HS-5 (cell line): ENCODE measurements at regions not wholly inside any gene's neighbourhood (a gene's known extent, or its start where the extent isn't known, plus 50 kb on each side); places are given as distances from the start of the nearest gene placed in this dataset.
A peak's percentile ranks its signal among the peaks of the same experiment; 100 is the strongest.
"Not testable (repeated sequence)": the region's sequence is repeated elsewhere in the genome, so short reads cannot be mapped to it uniquely, and the experiment has no call there.

Experiments
- DNase-seq: peaks from one replicate; pipeline ENCODE4 v3.0.0-alpha.2; 2012; ENCODE audit warnings: low read depth

DNA sequence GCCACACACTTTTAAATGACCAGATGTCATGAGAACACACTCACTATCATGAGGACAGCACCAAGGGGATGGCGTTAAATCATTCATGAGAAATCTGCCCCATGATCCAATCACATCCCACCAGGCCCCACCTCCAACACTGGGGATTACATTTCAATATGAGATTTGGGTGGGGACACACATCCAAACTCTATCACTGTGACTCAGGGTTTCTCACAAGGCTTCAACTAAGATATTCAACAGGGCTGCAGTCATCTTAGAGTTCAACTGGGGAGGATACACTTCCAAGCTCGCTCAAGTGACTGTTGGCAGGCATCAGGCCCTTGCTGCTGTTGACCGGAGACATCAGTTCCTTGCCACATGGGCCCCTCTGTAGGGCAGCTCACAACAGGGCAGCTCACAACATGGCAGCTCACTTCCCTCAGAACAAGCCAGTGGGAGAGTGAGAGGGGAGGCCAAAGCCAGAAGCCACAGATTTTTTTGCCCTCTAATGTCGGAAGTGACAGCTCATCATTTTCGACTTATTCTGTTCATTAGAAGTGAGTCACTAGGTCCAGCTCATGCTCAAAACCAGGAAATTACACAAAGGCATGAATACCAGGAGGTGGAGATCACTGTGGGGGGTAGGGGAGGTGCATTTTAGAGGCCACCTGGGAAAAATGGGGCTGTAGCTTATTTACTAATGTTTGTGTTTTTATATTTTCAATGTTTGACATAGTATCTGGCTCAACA, 50.8 kb upstream of the PTHLH start:
- peak; percentile 92 for DNase-seq

DNA sequence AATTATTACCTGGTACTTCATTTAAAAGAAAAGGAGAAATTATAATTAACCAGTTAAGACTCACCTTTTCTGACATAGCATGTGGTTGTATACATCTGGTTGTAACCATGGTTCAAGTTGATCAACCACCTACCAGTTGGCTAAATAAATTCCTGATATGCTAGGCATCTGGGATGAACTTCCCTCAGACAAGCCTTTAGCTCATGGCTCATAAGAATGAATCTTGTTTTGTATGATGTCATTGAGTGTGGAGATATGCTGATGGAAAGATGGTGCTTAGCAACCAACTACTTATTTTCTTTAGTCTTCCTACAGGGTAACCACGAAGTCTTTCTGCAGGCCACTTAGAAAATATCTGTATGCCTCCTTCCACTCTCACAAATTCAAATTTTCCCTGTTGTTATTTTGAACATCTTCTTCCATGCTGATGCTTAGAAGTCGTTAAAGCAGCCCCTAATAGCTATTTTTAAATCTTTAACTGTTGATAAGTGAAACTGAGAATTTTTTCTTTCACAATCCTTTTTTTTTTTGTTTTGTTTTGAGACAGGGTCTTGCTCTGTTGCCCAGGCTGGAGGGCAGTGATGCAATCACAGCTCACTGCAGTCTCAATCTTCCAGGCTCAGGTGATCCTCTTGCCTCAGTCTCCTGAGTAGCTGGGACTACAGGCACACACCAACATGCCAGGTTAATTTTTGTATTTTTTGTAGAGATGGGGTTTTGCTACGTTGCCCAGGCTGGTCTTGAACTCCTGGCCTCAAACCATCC, 51.9 kb upstream of the PTHLH start:
- peak; percentile 56 for DNase-seq

DNA sequence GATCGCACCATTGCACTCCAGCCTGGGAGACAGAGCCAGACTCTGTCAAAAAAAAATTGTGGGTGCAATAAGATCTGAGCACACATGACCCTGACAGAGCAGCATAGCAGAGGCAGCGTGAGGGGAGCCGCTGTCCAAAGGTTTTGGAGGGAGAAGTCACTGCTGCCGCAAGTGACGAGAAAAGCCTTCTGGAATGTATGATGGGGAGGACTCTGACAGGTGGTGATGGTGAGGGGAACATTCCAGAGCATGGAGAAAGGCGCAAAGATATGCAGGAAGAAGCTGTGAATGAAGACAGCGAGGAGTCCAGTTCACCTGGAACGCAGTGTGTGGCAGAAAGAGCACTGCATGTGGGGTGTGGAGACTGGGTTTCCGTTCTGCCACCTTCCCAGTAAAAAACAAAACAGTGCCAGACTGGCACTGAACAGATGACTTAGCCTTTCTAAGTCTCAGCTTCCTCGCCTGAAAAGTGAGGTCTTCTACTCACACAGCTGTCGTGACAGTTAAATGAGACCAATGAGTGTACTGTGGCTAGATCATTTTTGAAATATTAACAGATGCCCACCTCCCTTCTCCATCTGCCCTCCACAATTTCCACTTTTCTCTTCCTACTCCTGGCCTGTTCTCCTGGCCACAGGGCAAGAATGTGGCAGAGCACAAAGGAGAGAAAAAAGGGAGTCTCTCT, 53.4 kb upstream of the PTHLH start:
- no peak for DNase-seq

DNA sequence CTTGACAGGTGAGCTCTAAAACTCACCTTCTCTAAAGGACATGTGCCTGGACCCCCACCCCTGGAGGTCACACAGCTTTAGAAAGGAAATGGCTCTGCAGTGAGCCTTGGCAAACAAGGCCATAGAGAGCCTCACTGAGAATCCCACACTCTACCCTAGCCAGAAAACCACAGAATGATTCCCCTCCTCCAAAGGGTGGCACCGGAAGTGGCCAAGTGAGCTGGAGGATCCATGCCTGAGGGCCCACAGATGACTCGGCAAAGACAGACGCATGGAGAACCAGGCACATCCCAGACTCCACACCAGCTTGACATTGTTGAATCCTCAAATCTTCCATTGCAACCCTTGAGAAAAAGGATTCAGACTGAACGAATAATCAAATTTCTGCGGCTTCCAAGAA, 54.2 kb upstream of the PTHLH start:
- DNase-seq = no peak

DNA sequence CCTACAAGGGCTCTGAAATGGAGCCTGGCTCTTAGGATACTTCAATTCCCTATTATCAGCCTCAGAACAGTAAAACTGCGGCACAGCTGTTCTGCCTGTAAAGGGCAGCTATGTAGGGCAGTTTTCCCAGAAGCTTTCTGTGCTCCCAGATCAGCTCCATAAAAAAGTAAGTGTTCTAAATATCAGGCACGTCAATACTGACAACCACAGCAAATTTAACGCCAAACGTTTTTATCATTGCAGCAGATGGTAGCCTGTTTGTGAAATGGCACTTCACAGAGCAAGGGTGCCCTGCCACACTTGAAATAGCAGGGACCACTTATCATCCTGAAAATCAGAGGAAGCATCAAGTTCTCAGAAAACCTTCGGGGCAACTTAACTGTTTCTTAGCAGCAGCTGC, 54.8 kb upstream of the PTHLH start:
- DNase-seq = no peak

DNA sequence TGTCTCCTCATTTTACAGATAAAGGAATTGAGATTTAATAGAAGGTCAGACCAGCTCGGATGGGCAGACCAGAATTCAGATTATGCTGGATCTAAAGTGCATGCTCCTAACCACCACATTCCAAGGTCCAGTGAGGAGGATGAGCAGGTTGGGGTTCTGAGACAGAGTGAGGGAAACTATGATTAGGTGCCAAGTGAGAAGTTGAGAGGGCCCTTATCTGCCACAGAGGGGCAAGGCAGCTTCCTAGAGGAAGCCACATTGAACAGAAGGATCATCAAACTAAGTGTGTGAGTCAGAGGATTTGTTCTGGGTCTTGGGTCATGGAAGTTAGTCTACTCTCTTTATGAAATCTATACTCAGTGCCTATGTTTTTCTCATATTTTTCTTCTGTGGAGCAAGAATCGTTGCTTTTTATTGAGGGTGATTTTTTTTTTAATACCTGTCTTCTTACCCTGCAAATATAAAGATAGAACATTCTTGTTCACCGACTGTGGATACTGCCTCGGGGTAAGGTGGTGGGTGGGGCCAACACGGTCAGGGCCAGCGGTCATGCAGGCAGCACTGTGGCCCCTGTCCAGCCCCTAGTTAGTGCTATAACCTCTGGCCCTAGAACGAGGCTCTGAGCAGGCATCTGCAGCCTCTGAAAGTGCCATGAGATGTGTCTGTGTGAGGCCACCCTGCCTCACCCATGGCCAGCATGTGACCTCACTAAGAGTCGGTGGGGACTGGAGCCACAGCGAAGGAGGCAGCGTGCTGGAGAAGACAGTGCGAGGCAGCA, 55.6 kb upstream of the PTHLH start:
- DNase-seq = no peak

DNA sequence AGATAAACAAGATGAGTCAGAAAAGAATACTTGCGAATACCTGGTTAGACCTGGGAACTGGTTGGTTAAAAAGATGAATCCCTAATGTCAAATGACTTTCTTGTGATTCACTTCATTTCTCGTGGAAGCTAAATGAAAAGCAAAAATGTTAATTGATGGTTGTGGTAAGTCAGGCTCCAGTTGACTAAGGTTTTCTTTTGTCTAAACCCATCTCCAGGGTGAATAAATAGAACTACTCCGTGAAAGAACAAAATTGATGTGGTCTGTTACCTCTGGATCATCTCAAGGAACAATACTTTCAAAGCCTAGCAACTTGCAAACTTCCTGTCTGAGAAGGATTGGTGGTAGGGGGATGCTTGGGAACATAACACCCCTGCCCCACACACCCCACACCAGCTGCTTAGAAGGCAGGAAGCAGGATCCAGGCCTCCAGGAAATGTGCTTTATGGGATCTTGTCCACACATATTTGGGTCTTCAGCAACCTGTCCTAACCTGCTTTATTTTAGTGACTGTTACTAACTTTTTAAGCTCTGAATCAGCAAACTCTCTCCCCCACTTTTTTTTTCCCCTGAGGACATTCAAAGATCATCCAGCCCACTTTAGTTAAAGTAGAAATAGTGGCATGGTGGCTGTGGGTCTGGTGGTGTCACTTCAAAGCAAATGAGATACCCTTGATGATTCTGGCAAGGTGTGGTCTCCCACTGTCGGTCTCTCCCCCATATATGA, 60.4 kb upstream of the PTHLH start:
- DNase-seq = no peak

DNA sequence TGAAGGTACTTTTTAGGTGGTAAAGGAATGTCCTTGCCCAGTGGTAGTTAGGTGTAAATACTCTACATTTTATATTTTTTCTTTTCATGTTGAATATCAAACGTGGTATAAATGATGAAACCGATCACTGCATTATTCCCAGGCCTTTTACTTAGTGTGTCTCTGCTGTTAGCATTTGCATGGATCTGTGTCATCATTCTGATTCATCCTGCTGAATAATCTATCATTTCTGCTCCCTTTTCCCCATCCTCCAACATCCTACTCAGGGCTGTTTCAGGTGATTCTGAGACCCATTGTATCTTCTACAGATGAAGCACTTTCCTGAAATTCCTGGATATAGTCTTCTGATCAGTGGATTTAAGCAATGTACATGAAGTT, 61.0 kb upstream of the PTHLH start:
- DNase-seq = peak; percentile 48

DNA sequence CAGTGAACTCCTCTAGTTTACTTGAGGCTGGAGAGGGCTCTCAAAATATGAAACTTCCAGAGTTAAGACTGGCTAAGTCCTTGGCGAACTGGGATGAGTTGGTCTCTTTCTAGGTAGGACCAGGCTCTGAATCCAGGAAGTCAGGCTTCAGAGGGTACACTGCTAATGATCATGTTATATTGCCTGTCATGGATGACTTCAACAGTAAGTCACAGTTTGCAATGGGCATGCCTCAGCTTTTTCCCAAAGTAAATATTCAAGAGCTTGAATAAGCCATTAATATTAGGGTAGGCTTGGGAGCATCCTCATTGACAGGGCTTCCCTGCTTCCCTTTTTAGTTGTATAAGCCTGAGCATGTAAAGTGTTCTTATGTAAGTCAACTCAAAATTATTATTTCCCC, 61.7 kb upstream of the PTHLH start:
- no peak for DNase-seq

DNA sequence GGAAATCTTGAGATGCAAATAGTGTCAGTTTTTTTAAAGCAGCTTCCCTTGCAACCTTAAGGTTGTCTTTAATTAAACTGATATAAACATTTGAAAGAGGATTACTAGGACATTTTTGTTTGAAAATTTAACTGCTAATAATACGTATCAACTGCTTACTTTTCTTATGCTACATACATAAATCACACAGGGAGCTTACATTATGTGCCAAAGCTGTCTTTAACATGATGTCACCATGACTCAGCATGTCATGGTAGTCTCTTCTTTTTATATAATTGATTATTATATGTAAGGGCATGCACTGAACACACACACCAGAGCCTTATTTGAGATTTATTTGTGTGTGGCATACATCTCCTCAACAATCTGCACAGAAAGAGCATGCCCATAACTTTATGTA, 63.0 kb upstream of the PTHLH start:
- DNase-seq = peak; percentile 54

DNA sequence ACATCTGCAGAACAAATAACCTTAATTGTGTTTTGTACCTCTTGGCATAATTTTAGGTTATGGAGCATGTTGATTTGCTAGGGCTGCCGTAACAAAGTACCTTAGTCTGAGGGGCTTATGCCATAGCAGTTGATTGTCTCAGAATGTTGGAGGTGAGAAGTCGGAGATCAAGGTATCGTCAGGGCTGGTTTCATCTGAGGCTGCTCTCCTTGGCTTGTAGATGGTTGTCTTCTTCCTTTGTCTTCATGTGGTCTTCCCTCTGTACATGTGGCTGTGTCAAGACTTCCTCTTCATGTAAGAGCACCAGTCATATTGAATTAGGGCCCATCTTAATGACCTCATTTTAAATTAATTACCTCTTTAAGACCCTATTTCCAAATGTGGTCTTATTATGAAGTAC, 64.4 kb upstream of the PTHLH start:
- DNase-seq = no peak

DNA sequence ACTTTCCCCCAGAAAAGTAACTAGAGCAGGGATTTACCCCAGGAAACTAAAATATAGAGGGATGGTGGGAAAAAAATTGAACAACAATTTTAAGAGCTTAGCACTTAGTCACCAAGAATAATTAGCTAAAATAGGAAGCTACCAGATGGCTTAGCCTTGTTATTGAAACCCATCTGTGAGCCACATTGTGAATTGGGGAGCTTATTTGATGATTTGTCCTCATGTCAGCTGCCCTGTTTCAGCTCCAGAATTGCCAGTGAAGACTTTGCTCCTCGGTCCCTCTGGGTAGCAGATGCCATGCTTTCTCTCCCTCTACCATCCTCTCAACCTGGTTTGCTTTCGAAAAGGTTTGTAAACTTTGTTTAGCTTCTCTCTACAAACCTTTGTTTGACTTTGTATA, 67.7 kb upstream of the PTHLH start:
- DNase-seq = no peak

DNA sequence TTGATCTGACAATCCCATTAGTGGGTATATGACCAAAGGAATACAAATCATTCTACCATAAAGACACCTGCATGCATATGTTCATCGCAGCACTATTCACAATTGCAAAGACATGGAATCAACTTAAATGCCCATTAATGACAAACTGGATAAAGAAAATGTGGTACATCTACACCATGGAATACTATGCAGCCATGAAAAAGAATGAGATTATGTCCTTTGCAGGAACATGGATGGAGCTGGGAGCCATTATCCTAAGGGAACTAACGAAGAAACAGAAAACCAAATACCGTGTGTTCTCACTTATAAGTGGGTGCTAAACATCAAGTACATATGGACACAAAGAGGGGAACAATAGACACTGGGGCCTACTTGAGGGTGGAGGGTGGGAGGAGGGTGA, 74.1 kb upstream of the PTHLH start:
- DNase-seq = not testable (repeated sequence)

DNA sequence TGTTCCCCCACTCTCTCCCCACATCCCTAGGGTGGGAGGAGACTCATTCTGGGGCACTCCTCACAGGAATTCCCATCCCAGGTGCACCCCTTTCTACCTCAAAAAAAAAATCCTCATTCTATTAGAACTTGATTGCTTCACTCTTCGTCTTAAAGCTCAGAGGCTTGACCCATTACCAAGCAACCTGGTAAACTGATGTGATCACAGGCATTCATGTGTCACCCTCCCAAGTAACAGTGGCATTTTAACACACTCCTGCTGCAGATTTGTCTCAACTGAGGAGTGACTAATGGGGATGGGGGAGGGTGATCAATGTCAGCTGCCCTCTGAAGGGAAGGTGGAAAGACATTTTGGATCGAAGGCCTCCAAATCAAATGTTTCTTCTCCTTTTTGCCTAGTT, 78.1 kb upstream of the PTHLH start:
- no peak for DNase-seq

DNA sequence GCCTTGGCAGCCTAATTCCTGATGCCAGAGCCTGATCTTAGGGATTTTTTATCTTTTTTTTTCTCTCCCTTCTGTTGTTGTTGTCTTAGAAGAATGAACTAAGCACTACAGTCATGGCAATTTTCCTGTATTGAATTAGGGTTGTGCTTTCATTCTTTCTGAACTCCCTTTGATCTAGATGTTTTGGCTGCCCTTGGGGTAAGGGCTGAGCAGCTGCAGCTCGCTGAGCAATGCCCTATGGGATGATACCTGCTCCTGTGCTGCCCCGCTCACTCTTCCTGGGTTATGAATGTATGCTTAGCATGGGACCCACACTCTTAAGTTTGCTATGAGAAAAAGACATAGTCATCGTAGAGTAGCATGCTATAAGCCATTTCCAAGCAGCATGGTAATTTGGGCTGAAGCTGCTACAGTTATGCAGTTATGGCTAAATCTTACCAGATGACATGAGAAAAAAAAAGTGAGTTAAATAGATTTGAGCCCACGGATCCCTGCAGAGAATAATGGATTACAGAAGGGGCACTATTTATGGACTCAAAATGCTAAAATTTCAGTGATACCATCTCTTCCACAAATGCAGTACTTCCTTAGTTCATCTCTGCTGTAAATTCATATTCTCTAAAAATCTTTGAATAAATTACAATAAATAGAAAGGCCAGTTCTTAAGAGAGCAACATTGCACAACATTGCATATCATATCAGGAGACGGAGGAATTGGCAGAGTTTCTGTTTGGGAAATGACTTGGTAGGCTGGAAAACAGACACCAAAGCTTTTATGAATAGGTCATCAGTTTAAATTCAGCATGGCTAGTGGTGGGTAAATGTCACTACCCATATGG, 79.2 kb upstream of the PTHLH start:
- no peak for DNase-seq

DNA sequence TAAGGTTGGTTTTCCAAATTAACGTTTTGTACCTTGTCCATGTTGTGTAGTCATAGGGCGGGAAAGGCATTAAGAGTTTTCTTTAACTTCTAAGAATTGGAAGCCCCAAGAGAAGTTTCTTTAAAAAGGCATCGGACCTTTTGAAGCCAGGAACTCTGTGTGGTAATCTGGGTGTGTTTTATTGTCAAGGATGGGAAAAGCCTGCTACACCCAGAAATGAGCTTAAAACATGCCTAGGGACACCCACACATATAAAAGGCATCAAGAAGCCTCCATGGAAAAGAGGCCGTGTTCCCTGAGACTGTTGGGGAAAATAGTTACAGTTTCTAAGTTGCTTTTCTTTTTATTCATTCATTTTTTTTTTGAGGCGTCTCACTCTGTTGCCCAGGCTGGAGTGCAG, 81.0 kb upstream of the PTHLH start:
- DNase-seq = no peak

DNA sequence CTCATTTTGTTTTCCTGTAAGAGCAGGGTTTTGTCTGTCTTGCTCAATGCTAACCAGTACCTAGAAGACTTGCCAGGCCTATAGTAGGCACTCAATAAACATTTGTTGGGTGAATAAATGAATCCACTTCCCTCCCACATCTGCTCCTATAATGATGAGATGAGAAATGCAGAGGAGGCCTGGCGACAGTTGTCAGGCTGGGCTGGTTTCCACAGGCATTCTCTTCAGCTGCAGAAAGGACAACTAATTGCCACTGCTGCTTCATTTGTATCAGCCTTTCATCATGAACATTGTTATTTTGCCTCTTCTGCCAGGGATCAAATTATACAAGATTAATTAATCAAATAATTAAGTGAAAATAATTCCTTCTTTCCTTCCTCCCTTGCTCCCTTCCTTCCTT, 82.0 kb upstream of the PTHLH start:
- DNase-seq = no peak

DNA sequence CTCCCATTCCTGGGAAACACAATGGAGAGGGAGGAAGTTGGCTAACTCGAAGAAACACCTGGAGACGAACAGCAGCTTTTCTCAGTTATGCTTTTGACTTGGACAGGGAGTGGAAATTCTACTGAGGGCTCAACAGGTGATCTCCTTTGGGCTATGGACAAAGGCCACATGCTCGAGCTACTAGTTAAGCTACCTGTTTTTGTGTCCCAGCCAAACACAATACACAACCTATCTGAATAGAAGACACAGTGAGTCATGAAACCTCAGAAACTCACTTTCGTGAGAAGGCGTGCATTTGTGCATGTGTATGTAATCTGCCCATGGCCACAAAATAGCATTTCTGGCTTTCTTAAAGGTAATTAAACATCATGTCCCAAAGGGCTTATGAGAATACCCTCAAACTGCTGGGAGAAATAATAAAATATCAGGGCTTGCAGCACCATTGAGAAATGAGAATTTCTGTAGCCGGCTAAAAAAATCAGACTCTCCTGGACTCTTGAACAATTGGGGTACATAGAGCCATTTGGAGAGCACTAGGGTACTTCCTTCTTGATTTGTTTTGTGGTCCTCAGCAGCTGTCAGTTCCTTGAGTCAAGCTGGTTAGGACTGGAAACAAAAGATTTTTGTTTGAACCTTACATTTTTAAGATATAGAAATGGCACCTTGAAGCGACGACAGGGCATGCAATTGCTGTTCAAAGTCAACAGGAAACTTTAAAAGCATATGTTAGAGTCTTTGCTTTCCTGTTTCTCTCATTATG, 85.5 kb upstream of the PTHLH start:
- no peak for DNase-seq

DNA sequence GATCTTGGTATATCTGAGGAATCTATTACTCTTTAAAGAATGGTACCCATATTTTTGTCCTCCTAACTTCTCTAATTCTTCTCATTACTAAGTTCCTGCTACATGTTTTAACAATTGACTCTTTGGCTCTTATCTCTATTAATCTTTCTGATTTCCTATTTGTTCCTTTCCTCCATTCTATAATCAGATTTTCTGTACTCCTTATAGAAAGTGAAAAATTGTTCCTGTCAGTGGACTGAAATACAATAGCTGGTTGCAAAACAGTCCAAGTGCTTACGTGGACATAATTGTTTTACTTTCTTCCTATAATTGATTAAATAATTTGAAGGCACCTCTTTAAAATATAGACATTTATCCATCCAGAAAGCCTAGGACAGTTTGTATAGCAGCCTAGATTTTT, 86.7 kb upstream of the PTHLH start:
- DNase-seq = no peak

DNA sequence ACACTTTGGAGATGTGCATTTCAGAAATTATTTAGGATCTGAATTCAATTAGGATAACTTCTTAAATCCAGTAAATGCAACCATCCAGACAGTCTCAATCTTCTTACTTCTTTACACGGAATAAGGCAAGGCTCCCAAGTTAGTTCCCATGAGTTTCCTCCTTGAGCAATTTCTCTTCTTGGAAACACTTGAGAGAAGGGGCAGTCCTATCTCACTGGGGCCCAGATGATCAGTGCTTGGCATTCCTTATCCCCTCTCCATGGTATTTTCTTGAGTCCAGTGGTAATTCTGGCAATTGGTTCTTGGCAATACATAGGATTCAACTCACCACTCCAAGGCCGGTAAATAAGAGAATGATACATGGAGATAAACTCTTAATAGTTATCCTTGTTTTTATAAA, 87.1 kb upstream of the PTHLH start:
- DNase-seq = no peak
